Muscle of arm (tissue), 1 donor: ENCODE measurements at regions not wholly inside any gene's neighbourhood (a gene's known extent, or its start where the extent isn't known, plus 50 kb on each side); places are given as distances from the start of the nearest gene placed in this dataset.
A peak's percentile ranks its signal among the peaks of the same experiment; 100 is the strongest.

ENCODE experiments used
- DNase-seq: peaks from one replicate; pipeline ENCODE4 v3.0.0-alpha.2; 2013

DNA sequence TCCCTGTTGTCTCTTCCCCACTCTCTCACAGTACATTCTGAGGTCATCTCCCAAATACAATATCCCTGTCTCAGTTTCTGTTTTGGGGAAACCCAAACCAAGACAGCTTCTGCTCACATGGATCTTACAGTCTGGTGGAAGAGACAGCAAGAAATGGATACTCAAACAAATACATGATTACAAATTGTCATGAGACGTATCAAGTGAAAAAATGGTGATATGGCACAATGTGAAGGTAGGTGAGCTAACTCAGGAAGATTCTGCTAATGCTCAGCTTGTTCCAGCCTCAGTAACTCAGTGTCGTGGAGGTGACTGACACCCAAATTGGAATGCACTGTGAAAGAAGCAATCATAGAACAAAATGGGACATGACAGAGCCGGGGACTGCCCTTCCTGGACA, 68.3 kb downstream of the CHST1 start:
- DNase-seq, result no peak

DNA sequence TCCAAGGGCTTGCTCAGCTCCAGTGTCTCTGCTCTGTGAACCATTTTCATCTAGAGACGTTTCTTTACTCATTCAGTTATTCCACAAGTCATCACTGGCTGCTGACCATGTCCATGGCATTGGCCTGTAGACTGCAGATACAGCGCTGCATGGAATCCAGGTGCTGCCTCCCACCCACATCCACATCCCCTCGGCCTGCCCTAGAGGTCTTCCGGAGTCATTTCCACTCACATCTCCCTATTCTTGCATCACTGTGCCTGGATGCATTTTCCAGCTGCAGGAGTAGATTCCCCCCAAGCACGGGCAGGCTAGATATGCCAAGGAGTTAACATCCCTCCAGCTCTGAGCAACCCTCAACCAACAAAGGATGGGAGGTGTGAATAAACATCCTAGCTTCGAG, 68.9 kb downstream of the CHST1 start:
- no peak for DNase-seq

DNA sequence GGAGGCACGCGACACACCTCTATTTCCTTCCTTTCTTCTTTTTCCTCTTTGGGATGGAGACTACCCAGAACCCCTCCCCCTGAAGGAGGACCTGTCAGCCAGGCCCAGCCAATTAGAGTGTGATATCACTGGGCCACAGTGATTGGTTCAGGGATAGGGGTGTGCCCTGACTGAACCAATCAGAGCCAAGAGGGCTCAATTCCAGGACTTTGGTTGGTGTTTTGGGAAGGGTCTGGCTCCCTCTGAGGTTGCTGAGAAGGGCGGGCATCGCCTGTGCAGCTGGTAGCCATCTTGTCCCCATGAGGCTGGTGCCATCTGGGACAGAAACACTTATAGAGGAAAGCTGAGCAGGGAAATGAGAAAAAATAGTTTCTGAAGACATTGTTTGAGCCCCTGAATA, 71.4 kb downstream of the CHST1 start:
- DNase-seq, result no peak

DNA sequence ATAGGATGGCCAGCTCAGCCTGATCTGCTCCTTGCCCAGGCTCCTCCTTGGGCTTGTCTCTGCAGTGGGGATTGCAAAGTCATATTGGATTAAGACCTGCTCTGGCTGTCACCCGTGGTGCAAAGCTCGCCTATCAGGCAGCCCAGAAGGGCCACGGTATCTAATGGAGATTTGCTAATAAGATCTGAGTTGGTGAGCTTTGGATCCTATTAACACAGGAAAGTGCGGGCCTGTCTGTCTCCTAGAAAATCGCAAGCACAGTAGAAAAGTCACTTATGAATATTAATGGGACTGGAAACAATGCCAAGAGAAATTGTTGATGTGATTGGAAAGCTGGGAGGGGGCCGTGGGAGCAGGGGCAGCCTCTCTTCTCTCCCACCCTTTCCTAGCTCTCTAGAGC, 72.8 kb downstream of the CHST1 start:
- DNase-seq, result no peak

DNA sequence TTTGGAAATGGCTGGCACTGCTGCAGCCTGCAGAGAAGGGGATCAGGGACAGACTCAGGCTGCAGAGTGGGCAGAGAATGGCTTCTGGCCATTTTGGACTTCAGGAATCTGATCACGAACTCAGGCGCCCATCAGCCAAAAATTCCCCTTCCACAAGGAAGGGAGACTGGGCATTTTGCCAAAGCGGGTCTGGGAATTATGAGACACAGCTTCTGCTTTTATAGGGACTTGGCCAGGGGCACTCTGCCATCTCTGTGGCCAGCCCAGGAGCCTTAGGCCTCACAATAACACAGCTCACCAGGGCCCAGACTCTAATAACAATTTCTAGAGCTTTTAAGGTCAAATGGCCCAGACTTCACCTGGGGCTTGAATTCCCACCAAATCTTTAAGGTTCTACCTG, 74.7 kb downstream of the CHST1 start:
- no peak for DNase-seq

DNA sequence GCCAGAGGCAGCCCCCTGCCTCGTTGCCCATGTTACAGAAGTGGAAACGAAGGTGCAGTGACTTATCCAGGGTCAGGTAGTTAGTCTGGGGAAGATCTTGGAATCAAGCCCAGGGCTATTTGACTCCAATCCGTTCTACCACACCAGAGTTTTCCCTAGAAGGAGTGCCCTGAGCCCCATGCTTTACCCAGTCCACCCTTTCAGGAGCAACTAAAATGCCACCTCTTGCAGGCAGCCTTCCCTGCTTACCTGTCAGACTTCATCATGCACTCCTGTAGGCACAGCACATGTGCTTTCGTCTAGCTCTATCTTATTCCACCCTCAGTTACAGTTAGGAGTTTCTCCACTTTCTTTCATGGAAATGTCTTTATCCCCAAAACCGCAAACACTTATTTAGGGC, 80.2 kb downstream of the CHST1 start:
- no peak for DNase-seq

DNA sequence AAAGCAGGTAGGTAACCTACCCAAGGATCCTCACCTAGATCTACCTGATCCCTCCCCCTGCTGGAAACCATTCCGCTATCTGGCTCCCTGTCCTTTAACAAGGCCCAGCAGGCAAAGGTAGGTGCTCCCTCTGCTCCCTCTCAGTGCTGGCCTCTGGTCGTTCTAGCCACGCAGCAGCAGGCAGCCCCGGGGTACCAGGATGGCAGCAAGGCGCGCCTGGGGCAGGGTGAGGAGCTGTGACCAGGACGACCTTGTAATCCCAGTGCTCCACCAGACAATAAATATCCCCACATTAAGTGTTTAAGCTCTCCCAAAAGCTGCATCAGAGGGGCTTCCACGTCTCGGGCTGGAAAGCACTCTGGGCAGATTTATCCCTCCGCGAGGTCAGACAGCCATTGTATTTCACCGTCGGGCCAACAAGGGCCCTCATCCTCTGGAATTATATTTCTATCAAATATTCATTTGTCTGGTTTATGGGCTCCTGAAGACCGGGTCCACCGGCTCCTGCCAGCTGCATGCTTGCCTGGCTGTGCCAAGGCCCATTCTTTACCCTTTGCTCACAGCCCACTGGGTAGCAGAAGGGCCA, 81.3 kb downstream of the CHST1 start:
- DNase-seq, result no peak

DNA sequence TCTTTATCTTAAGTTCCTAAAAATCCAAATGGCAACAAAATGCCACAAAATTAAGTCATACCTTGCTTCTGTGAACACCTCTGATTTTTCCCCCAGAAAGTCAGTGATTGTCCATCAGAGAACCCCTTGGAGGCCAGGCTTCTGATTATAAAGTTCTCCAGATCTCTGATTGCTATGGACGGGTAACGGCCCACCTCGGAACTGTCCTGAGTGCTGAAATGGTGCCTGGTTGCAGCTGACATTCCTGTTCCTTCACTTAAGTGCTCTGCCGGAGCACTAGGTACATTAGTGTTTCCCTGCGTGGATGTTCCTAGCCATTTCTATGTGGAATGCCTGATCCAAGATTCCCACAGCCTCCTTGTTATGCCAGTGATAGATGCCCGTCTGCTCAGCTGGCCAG, 85.0 kb downstream of the CHST1 start:
- peak; percentile 38 for DNase-seq

DNA sequence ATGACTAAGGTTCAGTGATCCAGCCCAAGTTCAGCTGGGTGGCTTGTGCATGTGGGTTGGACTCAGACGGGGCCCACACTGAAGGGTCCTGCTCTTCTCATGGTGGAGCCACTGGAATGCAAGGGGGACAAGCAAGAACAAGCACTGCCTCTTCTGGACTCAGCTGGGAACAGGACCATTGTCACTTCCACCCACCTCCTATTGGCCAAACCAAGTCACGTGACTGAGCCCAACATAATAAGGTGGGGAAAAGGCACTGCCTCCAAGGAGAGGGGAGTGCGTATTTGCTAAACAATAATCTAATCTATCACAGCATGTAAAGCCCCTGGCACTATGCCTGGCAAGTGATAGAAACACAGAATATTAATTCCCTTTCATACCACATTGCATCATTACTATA, 87.1 kb downstream of the CHST1 start:
- no peak for DNase-seq

DNA sequence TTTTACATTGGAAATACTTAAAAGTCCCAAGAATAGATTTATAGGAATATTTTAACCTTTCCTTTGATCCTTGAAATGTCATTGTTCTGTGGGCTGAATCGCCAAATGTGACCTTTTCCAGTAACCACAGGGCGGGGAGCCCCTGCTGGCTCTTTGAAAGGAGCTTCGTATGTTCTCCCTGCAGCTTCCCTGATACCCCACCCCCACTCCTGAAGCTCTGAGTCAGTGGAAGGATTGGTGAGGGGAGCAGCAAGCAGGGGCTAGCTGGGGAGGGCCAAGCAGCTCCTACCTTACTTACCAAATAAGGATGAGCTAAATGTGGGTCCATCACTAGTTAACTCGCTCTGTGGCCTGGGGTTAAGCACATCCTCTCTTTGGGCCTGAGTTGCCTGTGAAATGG, 87.7 kb downstream of the CHST1 start:
- no peak for DNase-seq

DNA sequence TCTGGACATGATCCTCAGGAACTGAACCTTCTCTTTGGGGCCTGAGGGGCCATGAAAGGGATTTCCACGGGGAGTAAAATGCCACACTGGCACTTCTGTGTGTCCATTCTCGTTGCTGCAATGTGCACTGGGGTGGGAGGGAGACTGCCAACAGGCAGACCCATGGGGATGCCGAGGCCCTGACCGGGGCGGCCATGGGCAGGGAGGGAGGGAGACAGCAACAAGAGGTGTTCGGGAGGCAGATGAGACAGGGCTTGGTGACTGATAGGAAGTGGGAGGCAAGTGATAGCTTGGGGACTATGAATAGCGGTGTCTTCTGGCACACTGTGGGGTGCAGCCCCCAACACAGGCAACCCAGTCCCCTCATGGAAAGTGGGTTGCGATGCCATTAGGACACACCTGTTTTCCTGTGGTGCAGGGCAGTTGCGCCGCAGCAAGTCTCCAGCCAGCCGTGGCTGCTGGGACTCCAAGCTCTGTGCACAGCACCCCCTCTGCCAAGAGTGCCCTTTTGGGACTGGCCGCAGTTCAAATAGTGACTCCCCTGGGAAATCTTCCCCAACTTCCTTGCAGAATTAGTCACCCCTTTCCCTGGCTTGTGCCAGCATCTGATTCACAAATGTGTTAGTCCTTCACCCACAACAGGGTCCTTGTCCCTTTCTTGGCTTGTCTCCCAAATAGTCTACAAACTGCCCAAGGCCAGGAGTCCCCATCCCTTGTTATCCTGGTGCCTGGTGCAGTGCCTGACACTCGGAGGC, 88.8 kb downstream of the CHST1 start:
- no peak for DNase-seq

DNA sequence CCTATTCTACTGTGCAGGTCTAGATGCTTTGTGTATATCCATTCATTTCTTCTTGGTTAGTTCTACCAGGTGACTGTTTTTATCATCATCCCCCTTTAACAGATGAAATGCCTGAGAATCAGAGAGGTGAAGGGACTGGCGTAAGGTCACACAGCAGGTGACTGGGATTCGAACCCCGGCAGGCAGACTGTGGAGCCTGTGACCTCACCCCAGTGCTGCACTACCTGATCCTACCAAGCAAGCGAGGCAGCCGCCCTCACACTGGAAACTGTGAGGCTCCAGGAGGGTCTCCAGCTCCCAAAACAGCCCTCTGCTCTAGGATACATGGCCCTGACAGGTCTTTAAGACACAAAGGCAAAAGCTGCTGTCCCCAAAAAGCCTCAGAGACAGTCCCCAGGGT, 91.7 kb downstream of the CHST1 start:
- DNase-seq, result no peak

DNA sequence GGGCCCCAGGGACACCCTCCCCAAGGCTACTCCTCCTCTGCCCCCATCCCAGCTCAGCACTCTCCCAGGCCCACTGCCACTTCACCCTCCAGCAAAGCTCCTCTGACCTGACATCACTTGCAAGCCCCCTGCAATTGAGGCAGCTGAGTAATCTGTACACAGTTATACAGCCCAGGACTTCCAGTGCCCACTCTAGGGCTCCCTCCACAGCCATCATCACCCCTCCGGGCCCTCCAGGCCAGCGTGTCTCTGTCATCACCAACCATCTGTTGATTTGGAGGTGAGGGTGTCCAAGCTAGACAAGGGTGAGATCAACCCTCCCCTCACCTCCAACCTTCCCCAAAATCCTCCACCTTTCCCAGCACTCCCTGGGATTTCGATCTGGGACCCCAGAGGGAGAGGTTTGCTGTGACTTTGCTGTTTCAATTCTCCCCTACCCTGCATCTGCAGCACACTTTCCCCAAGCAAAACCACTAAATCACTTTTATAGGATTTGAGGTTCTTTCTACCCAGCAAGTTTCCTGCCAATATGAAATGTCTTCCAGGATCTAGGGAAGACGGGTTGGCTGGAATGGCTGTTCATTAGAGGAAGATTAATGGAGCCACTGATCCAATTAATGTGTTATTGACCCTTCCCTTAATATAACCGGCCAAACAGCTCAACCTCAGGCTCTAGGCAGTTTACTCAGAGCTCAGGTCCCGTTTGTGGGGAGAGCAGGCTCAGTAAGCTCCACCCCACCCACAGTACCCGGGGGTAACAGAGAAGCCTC, 92.9 kb downstream of the CHST1 start:
- no peak for DNase-seq

DNA sequence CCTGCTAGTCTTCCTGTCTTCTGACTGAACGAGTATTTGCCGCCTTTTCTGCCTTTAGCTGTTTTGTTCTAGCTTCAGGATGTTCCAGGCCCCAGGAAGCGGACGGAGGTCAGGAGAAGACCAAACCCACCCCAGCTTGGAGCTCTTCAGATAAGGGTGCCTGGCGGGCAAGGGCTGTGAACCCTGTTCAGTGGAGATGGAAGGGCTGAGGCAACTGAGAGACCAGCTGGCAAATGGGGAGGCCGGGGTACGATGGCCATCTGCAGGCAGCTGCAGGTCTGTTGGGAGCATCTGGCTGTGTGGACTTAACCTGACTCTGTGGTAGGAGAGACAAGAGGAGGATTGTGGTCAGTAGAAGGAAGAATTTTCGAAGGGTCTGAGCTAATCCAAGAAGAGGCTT, 95.6 kb downstream of the CHST1 start:
- no peak for DNase-seq

DNA sequence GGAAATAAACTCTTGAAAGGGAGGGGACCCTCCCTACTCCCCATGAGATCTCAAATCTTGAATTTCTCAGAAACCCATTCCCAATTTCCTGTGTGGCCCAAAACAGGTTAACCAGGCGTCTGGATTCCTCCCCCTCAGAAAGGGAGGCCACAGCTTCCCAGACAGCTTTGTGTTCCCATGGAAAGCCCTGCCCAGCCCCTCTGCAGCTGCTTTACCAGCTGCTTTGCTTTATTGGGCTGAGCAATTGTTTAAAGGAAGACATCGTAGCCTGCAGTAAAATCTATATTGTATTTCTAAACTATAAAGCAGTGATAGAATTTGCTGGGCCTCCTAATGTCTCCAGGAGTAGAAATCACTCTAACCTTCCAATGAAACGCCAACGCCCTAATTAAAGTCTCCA, 97.4 kb downstream of the CHST1 start:
- peak; percentile 23 for DNase-seq

DNA sequence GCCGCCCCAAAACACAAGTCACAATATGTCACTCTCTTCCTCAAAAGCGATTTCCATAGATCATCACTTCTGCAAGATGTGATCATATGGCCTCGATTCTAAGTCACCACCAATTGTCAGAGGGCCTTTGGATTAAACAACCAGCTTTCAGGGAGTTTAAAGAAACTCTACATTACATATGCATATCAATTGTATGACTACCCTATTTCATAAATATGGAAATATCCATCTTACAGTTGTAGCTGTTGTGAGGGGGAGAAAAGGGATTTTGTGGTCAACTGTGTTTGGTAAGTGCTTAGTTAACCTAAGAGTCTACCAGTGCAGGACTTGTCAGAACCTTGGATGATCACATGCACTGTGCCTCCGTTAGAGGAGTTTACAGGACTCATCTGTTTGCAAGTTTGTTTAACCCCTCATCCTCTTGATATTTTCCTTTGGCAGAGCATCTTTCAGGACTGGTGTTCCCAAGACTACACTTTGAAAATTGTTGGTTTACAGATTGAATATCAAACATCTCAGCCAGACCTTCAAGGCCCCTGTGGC, 99.9 kb downstream of the CHST1 start:
- DNase-seq, result no peak

DNA sequence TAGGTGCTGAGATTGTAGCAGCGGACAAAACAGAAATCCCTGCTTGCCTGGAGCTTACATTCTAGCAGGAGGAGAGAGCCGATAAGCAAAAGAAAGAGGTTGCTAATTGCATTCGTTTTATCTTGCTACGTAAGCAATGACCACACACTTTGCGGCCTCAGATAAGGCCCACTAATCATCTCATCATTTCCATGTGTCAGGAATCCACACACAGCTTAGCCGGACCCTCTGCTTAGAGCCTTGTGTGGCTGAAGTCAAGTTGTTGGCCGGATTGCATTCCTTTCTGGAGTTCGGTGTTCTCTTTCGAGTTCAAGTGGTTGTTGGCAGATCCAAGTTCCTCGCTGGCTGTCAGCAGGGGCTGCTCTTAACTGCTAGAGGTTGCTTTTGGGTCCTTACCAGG, 101.6 kb downstream of the CHST1 start:
- DNase-seq, result no peak

DNA sequence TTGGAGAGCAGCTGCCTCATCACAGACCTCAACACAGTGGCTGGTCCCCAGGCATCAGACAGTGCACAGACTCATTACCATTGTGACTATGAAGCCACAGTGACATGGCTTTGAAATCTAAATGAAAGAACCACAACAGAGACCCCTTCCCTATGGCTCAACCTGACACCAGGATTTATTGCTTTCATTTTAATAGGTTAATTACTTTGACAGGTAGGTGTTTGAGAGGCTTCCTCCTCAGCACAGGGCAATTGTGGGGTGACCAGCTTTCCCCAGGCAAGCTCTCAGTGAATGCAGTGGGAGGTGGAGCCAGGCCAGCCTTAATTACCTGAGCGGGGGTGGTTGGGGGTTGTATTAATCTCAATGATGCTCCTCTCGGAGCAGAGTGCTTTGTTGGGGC, 102.3 kb downstream of the CHST1 start:
- no peak for DNase-seq

DNA sequence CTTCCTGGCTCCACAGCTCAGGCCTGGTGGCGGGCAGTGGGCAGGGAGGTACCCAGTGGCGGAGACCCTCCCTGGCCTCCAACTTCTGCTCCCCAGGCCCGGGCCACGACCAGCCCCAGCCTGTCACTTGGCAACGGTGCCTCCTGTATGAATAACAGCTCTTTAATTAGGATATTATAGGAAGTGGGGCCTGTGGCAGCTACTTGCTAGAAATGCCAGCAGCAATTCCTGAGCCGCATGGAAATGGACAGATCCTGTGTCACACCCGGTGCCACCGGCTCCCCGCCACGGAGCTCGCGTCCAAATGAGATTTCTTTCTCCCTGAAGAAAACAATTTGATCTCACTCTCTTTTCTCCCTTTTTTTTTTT, 104.5 kb downstream of the CHST1 start:
- no peak for DNase-seq

DNA sequence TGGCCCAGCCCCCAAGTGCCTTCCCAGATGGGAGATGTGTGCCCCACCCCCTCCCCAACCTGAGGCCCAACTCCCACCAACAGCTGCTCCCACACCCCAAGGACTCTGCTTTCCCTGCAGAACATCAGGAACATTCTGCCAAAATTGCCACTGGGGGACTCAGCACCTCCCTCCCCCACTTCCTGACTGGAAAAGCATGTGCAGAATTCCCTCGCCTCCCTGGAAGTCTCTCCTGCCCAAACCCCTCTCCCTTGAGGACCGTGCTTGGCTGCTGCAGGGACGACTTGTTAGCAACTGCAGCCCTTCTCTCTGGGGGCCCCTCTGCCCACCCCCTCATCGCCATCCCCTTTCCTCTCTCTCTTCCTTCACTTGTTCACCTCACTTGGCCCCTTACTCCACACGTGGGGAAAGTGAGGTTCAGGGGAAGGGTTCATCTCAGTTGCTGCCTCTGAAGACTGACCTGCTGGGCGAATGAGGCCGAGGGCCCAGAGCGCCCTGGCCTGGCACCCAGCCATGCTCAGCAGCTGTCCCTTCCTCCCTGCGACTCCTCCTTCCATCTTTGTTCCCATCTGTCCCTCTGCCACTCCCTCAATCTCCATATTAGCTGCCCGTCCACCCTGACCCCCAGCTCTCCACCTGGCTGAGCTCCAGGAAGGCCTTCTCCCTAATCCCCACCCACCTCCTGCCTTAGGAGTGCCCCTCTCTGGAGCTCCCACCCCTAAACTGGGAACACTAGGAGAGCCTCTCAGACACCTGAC, 105.1 kb downstream of the CHST1 start:
- DNase-seq, result peak; percentile 41

DNA sequence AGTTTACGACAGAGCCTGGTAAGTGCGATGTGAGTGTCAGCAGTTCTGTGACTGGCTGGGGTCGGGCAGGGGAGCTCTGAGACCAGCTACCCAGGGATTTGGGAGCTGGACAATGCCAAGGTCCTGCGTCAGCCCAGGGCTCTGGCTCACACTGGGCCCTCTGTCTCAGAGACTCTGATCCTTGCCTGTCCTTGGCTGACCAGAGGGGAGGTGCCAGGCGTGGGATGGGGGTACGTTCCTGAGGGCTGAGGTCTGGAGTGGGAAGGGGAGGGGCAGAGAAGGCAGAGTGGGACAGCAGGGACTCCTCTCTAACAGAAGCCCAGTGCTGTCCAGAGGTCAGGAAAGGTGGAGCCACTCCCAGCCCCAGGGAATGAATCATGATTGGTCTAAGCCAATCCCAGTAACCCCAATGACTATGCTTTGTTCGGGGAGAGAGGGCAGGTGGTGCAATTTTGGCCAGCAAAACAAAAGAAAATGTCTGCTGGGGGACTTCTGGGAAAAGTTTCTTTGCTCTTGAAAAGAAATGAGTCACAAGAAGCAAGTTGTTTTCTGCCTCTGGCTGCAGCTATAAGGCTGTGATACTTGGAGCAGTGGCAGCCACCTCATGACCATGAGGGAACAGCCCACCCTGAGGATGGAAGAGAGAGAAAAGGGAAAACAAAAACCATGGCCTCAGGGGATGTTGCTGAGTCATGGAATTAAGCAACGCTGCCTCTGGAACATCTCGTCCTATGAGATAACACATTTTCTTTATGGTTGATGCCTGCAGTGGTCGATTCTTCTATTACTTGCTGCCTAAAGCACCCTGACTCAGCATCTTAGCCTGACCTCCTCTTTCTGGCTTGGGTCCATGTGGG, 108.3 kb downstream of the CHST1 start:
- no peak for DNase-seq
